ENCODE measurements at regions not wholly inside any gene's neighbourhood (a gene's known extent, or its start where the extent isn't known, plus 50 kb on each side); places are given as distances from the start of the nearest gene placed in this dataset.

DNA sequence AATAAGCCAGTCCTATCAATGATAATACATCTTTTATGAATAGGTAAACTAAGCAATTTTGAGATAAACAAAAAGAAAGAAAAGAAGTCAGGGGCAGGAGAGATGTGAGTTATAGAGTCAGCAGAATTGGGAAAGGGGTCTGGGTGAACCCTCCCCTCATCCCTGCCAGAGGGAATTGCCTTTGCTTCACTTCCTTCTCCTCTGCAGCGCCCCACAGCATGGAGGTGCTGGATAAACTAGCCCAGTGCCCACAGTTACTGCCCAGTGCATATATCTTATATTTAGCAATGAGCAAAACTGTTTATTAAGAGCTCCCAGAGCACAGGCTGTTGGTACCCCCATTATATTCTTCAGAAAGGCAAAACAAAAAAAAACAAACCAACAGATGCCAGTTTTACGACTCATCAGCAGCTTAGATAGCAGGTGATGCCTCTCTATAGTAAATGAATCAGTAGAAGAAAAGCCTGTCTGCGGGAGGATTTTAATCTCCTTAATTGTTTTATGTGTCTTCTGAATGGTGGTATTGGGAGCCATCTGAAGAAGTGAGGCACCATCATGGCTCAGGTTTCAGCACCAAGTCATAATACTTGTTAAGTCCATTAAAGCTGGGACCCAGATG lies 419.2 kb downstream of the EPM2A start:
- DNase-seq, result no peak

DNA sequence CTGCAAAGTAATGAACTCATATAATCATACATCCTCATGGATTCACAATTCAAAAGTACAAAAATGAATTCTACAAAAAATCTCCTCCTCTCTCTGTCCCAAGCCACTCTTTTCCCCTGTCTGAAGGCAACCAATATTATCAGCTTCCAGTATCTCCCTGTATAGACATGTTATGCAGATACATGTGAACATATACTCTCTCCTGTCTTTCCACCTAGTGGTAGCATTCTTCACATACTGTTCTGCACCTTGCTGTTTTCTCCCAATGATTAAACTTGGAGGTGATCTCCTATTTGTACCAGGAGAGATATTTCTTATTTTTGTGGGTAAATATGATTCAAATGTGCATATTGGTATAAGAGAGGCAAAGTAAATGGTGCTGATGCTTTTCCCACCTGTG lies 416.4 kb downstream of the EPM2A start:
- no peak for DNase-seq

DNA sequence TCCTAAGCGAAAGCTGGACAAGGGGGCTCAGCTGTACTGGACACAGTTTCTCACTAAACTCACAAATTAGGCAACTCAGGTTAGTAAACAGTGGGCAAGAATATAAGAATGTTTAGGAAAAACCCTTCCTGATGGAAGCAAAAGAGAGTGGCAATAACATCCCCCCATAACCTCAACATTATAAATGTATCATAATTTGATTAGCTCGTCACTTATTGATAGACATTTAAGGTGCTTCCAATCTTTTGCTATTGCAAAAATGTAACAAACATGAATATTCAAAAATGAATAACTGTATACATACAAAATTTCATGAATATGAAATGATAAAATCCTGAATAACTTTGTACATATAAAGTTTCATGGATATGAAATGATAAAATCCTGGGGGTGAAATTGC lies 415.7 kb downstream of the EPM2A start:
- DNase-seq, result no peak

DNA sequence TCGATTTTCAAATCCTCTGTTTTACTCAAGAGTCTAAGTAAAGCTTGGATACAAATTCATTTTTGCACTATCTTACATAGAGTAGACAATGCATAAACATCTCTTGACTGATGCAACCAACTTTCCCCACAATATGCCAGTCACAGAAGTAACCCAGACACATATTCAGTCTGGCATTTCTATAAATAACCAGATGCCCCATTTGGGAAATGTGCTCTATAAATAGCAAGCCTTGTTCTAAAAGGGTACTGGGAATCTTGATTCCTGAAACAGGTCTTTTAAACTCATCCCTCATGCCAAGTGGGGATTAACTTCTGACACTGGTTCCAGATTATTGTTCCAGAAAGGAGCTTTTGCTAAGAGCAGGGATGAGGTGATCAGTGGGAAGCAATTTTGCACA lies 411.7 kb downstream of the EPM2A start:
- DNase-seq, result no peak

DNA sequence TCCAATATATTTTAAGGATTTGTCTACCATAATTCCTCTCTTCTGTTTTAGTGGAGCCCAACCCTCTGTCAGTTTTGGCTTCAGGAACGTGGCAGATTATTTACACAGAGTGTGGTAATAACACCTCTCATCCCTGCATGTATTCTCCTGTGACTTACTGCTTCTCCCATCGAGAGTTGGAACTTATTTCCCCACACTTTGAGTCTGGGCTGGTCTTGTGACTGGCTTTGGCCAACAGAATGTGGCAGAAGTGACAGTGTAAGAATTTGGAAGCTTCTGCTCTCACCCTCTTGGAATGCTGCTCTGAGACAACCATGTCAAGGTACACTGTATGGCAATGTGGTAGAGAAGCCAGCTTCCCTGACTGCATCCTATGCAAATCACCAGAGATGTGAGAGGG lies 407.7 kb downstream of the EPM2A start:
- DNase-seq, result no peak

DNA sequence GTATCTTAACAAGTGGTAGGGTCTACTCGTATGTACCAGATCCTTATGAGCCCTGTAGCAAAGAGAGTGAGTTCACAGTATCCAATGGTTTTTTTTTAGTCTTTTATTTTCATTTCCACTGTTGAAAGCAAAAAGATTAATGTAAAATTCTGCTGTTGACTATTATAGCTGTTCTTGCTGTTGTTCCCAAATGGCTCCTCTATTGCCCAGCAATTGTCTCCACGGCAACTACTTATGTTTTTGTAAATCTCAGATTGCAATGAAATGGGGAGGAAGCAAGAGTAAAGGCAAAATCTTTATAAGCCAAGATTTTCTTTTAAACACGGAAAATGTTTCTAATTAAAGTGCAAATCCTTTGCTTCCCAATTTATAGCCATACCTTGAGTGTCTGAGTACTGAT lies 406.1 kb downstream of the EPM2A start:
- DNase-seq, result no peak

DNA sequence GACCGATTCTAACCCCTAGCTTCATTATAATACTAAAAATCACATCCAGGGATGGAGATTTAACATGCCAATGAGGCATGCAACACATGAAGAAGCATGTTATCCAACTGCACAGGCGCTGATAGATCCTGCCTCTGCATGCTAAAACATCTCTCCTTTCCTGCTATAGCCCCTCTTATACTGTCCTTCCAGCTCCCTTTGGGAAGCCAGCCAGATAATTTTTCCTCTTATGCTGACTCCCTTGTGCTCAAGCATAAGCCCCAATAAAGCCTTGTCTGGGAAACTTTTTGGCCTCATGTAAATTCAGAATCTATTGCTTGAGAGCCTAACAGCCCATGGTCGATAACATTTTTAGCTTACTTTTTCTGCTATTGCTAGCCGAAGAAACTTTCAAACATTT lies 404.3 kb downstream of the EPM2A start:
- DNase-seq, result no peak

DNA sequence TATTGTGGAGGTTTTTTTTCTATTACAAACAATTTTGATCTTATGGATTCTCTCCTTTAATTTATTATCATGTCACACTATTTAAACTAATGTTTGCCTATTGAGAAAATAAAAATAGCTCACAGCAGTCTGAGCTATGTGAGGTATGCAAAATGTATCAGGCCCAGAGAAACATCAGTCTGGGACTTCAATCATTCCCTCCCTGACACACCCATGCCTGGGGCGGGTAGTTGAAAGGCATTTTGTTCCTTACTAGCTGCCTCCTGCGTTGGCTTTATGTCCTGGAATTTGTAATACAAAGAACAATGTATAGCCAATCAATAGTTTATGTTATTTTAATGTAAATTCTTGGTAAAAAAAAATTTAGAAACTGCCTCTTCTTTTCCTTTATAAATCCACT lies 403.3 kb downstream of the EPM2A start:
- DNase-seq, result no peak

DNA sequence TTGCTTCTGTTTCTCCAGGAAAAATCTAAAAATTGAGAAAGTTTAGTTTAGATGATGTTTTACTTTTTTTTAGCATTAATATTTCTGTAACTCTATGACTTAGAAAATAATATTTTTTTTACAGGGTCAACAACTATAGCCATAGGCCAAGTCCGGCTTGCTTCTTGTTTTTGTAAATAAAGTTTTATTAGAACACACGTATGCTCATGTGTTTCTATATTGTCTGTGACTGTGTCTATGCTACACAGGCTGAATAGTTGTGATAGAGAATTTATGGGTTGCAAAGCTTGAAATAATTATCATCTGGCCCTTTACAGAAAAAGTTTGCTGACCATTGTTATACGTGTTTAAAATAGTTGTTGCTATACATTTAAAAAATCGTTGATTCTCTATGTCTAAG lies 399.2 kb downstream of the EPM2A start:
- no peak for DNase-seq

DNA sequence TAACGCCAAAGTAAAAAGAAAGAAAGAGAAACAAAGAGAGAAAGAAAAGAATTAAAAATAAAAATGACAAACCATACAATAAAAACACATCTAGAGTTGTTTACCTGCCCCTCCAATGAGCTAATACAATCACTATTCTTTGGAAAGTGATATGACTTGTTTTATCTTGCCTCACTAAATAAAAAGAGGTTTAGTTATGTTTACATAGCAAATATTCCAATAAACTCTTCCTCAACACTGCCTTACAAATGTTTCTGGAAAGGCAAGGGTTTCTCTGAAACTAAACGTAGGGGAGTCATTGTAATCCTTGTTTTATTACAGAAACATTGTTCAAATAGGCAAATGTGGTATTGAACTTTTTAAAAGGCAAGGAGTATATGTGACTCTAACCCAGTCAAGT lies 396.2 kb downstream of the EPM2A start:
- DNase-seq, result no peak

DNA sequence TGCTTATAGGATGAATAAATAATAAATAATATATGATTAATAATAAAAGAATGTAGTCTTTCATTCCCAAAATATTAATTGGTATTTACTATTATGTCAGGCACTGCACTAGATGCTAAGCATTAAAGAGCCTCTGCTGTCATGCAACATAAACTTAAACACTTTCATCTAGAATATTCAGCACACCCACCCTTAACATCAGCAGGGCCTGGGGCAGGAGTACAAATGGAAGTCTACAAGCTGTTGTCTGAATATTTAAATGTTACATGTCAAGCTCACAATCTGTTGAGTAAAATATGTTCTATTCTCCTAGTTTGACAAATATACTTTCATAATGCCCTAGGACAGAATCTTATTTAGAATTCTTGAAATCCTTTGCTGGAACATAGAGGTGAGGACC lies 395.1 kb downstream of the EPM2A start:
- DNase-seq, result no peak

DNA sequence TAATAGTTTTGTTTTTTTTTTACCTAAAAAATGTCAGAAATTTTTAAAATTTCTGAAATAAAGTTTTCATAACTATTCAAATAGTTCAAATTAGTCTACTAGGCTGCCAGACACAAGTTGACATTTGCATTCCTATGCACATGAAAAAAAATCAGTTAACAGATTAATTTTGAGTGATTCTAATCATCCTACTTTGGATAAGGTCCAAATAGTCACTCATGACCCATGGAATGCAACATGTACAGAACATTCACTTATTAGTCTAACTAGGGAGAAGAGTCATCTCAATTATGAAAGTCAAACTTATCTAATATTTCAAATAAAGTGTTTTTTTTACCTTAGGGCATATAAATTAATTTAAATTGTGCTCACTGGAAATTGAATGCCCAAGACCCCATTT lies 390.2 kb downstream of the EPM2A start:
- DNase-seq, result no peak

DNA sequence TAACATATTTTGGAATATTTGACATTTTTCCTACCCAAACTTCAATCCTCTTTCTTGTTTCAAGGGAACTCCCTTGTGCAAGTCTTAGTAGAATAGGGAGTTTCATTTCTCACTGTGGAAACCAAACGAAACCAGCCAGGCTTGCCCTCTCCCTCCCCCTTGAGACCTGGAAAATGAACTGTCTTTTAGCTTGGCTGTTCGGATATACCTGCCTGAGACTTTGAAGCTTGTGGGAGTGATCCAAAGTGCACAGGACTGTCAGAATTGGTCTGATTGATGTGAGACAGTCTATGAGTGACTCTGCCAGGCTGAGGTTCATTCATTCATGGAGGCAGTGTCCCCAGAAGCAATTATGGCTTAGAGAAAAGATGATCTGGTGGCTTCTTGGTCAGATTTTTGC lies 388.1 kb downstream of the EPM2A start:
- DNase-seq, result no peak

DNA sequence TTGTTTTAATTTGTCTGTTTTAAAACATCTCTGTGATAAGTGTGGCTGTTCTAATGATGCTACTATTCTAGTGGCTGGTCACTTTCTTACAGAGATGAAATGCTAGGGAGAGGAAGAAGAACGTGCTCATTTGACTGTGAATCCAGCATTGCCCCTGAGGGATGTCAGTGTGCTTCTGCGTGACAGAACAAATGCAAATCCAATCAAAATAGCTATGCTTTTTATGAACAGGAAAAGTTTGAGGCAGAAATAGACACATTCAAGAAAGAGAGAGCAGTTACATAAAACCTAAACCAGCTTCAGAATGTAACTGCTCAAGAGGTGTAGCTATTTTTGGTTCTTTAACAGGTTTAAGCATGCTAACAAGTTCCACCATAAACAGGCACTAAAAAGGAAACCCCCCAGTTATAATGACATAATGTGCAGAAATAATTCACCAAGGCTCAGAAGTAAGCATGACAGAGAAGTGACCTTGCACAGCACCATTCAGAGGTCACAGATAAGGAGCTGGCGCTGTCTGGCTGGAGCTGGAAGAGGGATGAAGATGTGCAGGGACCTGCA lies 385.3 kb downstream of the EPM2A start:
- DNase-seq, result no peak

DNA sequence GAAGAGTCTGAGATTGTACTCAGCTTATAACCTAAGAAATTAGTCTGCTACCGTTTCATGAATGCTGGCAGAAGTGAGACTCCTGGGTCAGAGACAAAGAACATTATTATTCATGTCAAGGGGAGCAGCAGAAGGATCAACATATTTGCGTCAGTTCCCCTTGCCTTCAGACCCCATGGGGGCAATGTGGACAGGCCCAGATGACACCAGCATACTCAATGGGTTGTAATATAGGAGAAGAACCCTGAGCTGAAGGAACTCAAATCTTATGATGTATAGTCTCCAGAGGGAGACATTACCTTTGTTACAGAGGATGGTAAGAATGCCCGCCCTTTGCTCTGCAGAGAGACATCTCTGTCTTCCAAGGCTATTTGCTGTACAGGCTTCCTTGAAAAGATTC lies 384.4 kb downstream of the EPM2A start:
- DNase-seq, result no peak

DNA sequence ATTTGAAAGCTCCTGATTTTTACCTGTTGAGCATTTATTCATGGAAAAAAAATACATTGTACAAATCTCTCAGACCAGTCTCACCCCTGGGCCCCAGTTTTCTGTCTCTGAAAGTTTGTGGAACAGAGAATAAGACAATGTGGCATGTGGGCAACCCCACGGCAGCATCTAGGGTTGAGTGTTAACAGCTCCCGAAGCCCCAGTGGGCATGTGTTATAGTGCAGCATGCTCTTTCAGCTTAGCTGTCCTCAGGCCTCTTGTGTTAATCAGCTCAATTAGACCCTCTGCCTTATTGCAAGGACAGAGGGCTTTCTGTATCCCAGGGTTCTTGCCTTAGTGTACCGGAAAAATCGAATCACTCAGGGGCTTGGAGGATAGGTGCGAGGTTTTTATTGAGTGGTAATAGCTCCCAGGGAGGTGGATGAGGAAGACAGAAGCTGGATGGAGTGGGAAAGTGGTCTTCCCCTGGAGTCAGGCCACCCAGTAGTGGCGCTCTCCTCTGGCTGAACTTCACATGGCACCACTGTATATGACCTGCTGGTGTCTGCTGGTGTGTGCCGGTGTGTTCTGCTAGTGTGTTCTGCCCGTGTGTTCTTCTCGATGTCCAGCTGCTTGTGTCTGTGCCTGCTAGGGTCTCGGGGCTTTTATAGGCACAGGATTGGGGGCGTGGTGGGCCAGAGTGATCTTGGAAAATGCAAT lies 382.8 kb downstream of the EPM2A start:
- no peak for DNase-seq

DNA sequence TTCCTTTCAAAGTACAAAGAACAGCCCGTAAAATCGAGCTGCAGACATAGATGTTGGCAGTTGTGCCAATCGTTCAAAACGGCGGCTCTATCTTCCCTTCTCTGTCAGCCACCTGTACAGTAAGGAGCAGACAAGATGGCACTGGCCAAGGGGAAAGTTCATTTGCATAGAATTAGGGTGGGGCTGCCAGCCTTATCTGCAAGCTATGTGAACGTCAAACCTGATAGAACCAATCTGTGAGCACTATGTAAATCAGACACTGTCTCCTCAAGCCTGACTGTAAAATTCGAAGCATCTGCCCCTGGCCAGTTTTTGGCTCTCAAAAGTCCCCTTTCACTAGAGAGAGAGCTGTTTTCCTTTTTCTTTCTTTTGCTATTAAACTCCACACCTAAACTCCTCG lies 374.5 kb downstream of the EPM2A start:
- no peak for DNase-seq

DNA sequence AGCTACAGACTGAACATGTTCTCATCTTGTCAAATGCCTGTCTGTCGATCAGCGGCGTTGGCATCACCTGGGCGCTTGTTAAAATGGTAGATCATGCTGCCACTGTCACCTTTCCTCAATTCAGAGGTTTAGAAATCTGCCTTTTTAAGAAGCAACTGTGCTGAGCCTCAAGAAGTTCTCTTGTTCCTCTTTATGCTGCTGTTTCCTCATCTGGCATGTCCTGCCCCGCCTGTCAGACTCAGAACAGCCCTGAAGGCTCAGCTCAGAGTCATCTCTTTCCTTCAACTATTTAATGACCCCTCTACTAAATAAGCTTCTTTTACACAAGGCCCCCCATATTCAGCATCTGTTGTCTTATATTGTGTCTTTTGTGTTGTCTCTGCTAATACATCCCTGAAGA lies 368.2 kb downstream of the EPM2A start:
- DNase-seq, result no peak

DNA sequence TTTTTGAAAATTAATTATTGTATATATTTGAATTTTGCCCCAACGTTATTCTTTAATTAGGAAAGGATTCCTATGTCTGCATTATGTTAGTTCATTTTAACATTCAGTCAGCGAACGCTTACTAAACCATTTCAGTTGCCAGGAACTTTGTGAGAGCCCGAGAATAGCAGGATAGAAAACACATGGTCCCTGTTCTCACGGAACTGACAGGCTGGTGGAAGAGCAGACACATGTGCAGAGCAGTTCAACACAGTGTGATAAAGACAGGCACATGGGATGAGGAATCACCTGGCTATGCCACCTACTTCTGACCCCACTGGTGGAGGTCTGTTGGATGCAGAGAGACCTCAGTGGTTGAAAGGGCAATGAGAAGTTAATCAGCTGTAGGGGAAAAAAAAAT lies 367.2 kb downstream of the EPM2A start:
- no peak for DNase-seq

DNA sequence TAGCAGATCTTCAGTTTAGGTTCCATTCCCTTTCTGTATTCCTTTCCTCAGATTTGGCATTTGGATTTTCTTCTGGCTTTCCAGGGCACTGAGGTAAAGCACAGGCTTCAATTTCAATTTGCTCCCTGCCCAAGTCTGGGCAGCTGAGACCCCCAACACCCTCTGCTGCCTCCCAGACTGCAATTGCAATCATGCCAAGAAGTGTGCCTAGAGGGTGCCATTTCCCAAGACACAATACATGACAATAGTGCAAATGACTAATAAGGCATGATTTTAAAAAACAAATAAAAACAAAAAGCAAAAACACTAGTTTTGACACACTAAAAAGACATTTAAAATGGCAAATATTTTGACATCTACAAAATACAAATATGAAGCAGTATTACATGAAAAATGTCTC lies 364.8 kb downstream of the EPM2A start:
- DNase-seq, result no peak

DNA sequence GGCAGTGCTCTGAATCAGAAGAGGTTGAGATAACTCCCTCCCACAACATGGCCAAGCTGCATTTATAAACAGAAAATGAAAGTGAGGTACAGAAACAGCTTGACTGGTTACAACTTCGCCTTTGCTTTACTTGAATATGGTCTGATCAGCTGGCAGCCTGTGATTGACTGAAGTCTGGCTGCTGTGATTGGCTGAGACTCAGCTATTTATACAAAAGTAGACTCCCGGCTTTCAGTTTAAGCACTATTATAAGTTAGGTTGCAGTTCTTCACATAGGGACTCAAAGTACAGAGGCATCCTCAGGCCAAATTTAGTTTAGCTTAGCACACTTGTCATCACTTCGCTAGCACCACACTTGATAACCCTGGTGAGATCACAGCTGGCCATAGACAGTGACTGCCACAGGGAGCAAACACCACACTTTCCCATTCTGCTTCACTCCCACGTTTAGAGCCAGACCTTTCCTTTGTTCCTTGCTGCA lies 362.6 kb downstream of the EPM2A start:
- no peak for DNase-seq

DNA sequence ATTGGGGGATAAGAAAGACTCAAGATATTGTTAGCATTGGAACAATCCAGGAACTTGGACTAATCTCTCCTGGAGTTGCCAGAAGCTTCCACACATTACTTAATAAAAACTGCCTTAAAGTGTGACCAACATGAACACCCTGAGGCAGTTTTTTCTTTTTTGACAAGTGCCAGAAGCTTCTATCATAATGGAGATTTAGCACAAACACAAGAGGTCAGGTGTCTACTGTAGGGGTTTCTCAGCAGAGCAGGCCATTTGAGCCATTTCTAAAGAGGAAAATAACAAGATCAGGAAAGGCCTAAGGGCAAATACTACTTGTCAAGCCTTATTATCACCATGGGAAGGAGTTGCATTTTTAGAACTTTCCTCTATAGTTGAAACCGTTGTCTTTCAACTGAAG lies 361.5 kb downstream of the EPM2A start:
- no peak for DNase-seq

DNA sequence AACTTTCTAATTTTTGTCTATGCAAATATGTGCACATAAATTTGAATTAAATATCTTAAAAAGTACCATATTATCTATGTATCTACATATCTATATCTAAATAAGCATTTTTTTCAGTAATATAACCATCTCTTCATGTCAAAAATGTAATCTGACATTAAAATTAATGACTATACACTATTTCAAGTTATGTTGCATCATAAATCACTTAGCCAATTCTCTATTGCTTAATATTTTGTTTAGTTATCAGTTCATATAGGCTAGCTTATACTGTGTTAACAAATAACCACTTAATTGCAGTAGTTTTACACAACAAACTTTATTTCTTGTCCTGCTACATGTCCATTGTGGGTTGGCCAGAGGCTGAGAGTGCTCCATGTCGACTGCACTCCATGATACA lies 360.8 kb downstream of the EPM2A start:
- no peak for DNase-seq

DNA sequence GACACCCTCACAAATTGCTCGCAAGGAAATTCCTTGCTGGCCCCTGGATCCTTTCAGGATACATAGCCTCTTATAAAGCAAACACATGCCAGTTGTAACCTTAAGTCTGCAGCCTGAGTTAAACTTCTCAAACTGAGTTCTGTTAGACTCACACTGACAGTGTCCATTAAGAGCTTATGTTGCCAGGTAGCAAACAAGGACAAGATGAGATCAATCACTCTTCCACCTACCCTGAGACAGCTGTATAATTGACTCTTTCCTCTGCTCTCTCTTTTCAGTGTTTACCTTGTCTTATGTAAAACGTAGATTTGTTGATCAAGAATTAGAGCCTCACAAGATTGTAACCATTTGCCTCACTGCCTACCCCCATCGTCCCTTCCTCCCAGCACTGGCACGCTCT lies 359.8 kb downstream of the EPM2A start:
- no peak for DNase-seq

DNA sequence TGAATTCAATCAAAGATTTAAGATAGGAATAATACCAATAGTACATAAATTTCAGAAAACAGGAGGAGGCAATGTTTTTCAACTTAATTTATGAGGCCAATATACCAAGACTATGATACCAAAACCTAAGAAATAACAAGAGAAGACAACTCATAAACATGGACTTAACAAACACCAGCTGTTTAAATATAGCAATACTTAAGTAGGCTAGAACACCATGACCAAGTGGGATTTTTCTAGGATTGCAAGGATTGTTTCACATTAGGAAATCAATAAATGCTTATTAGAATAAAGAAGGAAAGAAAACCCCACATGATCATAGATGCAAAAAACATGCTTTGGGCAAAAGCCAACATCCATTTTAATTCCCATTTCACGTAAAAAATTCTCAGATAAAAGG lies 355.1 kb downstream of the EPM2A start:
- DNase-seq, result no peak

All from SHP77 treated with DMSO at 0.1 percent for 48 hours (cell line).